ENCODE measurements at regions not wholly inside any gene's neighbourhood (a gene's known extent, or its start where the extent isn't known, plus 50 kb on each side); places are given as distances from the start of the nearest gene placed in this dataset.

GRCh38 chr7:41096917-41097316 is 606.0 kb downstream of the INHBA start:
- TF ChIP-seq PATZ1 (CRISPR knock-in tag; IDR thresholded peaks at IDR 0.05; ENCODE audit: borderline replicate concordance) (no peak), ZNF70 (CRISPR knock-in tag; IDR thresholded peaks at IDR 0.05) (no peak), CSDC2 (CRISPR knock-in tag; IDR thresholded peaks at IDR 0.05) (no peak), BACH2 (CRISPR knock-in tag; IDR thresholded peaks at IDR 0.05; ENCODE audit: borderline replicate concordance) (no peak), ZFP30 (CRISPR knock-in tag; IDR thresholded peaks at IDR 0.05) (no peak), ZC3H10 (CRISPR knock-in tag; IDR thresholded peaks at IDR 0.05) (no peak), ESRRG (CRISPR knock-in tag; IDR thresholded peaks at IDR 0.05) (no peak), OSR1 (CRISPR knock-in tag; IDR thresholded peaks at IDR 0.05) (no peak), CREB5 (CRISPR knock-in tag; IDR thresholded peaks at IDR 0.05; ENCODE audit: low read depth) (no peak), TCF4 (CRISPR knock-in tag; IDR thresholded peaks at IDR 0.05; ENCODE audit: borderline replicate concordance) (no peak)
- TF ChIP-seq, protein P1, sequence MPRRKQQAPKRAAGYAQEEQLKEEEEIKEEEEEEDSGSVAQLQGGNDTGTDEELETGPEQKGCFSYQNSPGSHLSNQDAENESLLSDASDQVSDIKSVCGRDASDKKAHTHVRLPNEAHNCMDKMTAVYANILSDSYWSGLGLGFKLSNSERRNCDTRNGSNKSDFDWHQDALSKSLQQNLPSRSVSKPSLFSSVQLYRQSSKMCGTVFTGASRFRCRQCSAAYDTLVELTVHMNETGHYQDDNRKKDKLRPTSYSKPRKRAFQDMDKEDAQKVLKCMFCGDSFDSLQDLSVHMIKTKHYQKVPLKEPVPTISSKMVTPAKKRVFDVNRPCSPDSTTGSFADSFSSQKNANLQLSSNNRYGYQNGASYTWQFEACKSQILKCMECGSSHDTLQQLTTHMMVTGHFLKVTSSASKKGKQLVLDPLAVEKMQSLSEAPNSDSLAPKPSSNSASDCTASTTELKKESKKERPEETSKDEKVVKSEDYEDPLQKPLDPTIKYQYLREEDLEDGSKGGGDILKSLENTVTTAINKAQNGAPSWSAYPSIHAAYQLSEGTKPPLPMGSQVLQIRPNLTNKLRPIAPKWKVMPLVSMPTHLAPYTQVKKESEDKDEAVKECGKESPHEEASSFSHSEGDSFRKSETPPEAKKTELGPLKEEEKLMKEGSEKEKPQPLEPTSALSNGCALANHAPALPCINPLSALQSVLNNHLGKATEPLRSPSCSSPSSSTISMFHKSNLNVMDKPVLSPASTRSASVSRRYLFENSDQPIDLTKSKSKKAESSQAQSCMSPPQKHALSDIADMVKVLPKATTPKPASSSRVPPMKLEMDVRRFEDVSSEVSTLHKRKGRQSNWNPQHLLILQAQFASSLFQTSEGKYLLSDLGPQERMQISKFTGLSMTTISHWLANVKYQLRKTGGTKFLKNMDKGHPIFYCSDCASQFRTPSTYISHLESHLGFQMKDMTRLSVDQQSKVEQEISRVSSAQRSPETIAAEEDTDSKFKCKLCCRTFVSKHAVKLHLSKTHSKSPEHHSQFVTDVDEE (CRISPR knock-in tag; IDR thresholded peaks at IDR 0.05), result no peak

All from SK-N-SH treated with all-trans-retinoic acid at 6 μM for 48 hours (cell line).